ENCODE measurements at regions not wholly inside any gene's neighbourhood (a gene's known extent, or its start where the extent isn't known, plus 50 kb on each side); places are given as distances from the start of the nearest gene placed in this dataset.

- no peaks in the 10 kb centered on the region for H3K9me3 ChIP-seq
- intact Hi-C loops (cut with DNase I): no loop called here
- H3K4me3 ChIP-seq: no peak overlapping the region
- 69 to 72% methylated on average over 7 of the region's 7 CpGs for WGBS, 2 donors
- ATAC-seq (no peak), FAIRE-seq (no peak), DNase-seq (no peak)
- no peaks in the 10 kb centered on the region for H3K36me3 ChIP-seq
- H3K4me1 ChIP-seq: no peaks in the 10 kb centered on the region
- no peak for TF ChIP-seq CTCF (IDR thresholded peaks at IDR 0.05)
- H3K27me3 ChIP-seq: no peaks in the 10 kb centered on the region
- H3K27ac ChIP-seq: no peak overlapping the region
Measured at GRCh38 chr1:25134801-25135461, 97.4 kb downstream of the SYF2 start.

- TF ChIP-seq CTCF (IDR thresholded peaks at IDR 0.05): no peak
- no peaks in the 10 kb centered on the region for H3K27me3 ChIP-seq
- ATAC-seq (no peak), FAIRE-seq (no peak), DNase-seq (no peak)
- WGBS, 2 donors: 70 to 76% methylated on average over 4 of the region's 4 CpGs
- intact Hi-C loops (cut with DNase I): no loop called here
- H3K27ac ChIP-seq: no peak overlapping the region
- no peaks in the 10 kb centered on the region for H3K9me3 ChIP-seq
- no peaks in the 10 kb centered on the region for H3K36me3 ChIP-seq
- H3K4me1 ChIP-seq: no peaks in the 10 kb centered on the region
- H3K4me3 ChIP-seq: no peak overlapping the region
Measured at GRCh38 chr1:25134307-25134706, 98.0 kb downstream of the SYF2 start.

- no peaks in the 10 kb centered on the region for H3K27me3 ChIP-seq
- intact Hi-C loops (cut with DNase I): no loop called here
- WGBS, 2 donors: 70 to 79% methylated on average over 4 of the region's 4 CpGs
- no peaks in the 10 kb centered on the region for H3K36me3 ChIP-seq
- no peaks in the 10 kb centered on the region for H3K4me1 ChIP-seq
- FAIRE-seq: no peak
- no peak for ATAC-seq
- no peak for DNase-seq
- H3K4me3 ChIP-seq: no peak overlapping the region
- no peak for TF ChIP-seq CTCF (IDR thresholded peaks at IDR 0.05)
- no peaks in the 10 kb centered on the region for H3K9me3 ChIP-seq
- no peak overlapping the region for H3K27ac ChIP-seq
Measured at GRCh38 chr1:25131794-25132193, 100.5 kb downstream of the SYF2 start.

- Histone ChIP-seq H3K9me3 (no peaks in the 10 kb centered on the region), H3K36me3 (no peaks in the 10 kb centered on the region), H3K4me1 (no peaks in the 10 kb centered on the region), H3K27ac (no peak overlapping the region), H3K27me3 (no peaks in the 10 kb centered on the region), H3K4me3 (no peak overlapping the region)
- TF ChIP-seq CTCF (IDR thresholded peaks at IDR 0.05): no peak
- no peak for FAIRE-seq
- DNase-seq: no peak
- 80 to 89% methylated on average over 5 of the region's 5 CpGs for WGBS, 2 donors
- no peak for ATAC-seq
- intact Hi-C loops (cut with DNase I): no loop called here
Measured at GRCh38 chr1:25130895-25131294, 101.4 kb downstream of the SYF2 start.

GRCh38 chr1:25129380-25129779 is 102.9 kb downstream of the SYF2 start:
- Histone ChIP-seq H3K4me3 (no peak overlapping the region), H3K27ac (no peak overlapping the region), H3K27me3 (no peaks in the 10 kb centered on the region), H3K4me1 (no peaks in the 10 kb centered on the region), H3K36me3 (no peaks in the 10 kb centered on the region), H3K9me3 (no peaks in the 10 kb centered on the region)
- no peak for DNase-seq
- intact Hi-C loops (cut with DNase I): no loop called here
- 63 to 76% methylated on average over 12 of the region's 12 CpGs for WGBS, 2 donors
- no peak for TF ChIP-seq CTCF (IDR thresholded peaks at IDR 0.05)
- FAIRE-seq: no peak
- ATAC-seq: no peak

Measured in pancreas (tissue), 10 donors.